WTC11 (cell line): ENCODE measurements at regions not wholly inside any gene's neighbourhood (a gene's known extent, or its start where the extent isn't known, plus 50 kb on each side); places are given as distances from the start of the nearest gene placed in this dataset.

ENCODE experiments used
- ATAC-seq: fragments of 200-7000 bp; cut with Tn5 transposase; 2 replicates; pipeline ENCODE4 v1.10.0; 2021; ENCODE audit warnings: mild to moderate bottlenecking, moderate library complexity
- CTCF ChIA-PET: fragments of 300-600 bp; sonication (Branson Sonifier 250); formaldehyde crosslinking; loops from one replicate; lab custom pipeline; 2021; ENCODE audit warnings: antibody characterized with exemption; lab: Charles Lee
- POLR2A ChIA-PET: fragments of 350-600 bp; sonication (Branson Sonifier 250); formaldehyde crosslinking; loops from one replicate; lab custom pipeline; 2021; ENCODE audit warnings: antibody characterized with exemption; lab: Charles Lee
- DNase-seq: peaks from one replicate; pipeline ENCODE4 v3.0.0; 2021; ENCODE audit warnings: low spot score
- H3K27ac Mint-ChIP-seq: 2 replicates; pipeline ENCODE4 v1.8.0; 2021; ENCODE audit warnings: mixed read lengths
- H3K27me3 Mint-ChIP-seq: 2 replicates; pipeline ENCODE4 v1.8.0; 2021; ENCODE audit warnings: low read depth, mild to moderate bottlenecking, moderate library complexity, mixed read lengths
- H3K36me3 Mint-ChIP-seq: 2 replicates; pipeline ENCODE4 v1.8.0; 2021; ENCODE audit warnings: mixed read lengths
- H3K4me1 Mint-ChIP-seq: 2 replicates; pipeline ENCODE4 v1.8.0; 2022; ENCODE audit warnings: mixed read lengths
- H3K4me3 Mint-ChIP-seq: 2 replicates; pipeline ENCODE4 v1.8.0; 2021; ENCODE audit warnings: mild to moderate bottlenecking, moderate library complexity, mixed read lengths
- H3K9me3 Mint-ChIP-seq: 2 replicates; pipeline ENCODE4 v1.8.0; 2021; ENCODE audit warnings: mixed read lengths
- ATF1 ChIP-seq: sonication (generic); formaldehyde crosslinking; IDR thresholded peaks from 2 replicates; pipeline ENCODE4 v1.8.1; 2023; ENCODE audit warnings: mild to moderate bottlenecking, moderate library complexity, missing genetic modification reagents
- CDX4 ChIP-seq: fragments of 250-450 bp; sonication (Bioruptor Pico); IDR thresholded peaks from 2 replicates; pipeline ENCODE4 v1.9.0; 2021; ENCODE audit warnings: moderate library complexity, mild to moderate bottlenecking, inconsistent platforms, borderline replicate concordance
- E2F5 ChIP-seq: sonication (generic); formaldehyde crosslinking; IDR thresholded peaks from 2 replicates; pipeline ENCODE4 v1.8.1; 2022; ENCODE audit warnings: mild to moderate bottlenecking, moderate library complexity, missing genetic modification reagents
- ESRRA ChIP-seq: sonication (generic); formaldehyde crosslinking; IDR thresholded peaks from 2 replicates; pipeline ENCODE4 v1.8.1; 2022; ENCODE audit warnings: mild to moderate bottlenecking, missing genetic modification reagents, borderline replicate concordance
- FOXK1 ChIP-seq: sonication (generic); formaldehyde crosslinking; IDR thresholded peaks from 2 replicates; pipeline ENCODE4 v1.8.0; 2022; ENCODE audit warnings: mild to moderate bottlenecking, moderate library complexity, missing genetic modification reagents
- GABPB1 ChIP-seq: sonication (generic); formaldehyde crosslinking; IDR thresholded peaks from 2 replicates; pipeline ENCODE4 v1.8.1; 2023; ENCODE audit warnings: mild to moderate bottlenecking, missing genetic modification reagents
- HMGA2 ChIP-seq: fragments of 250-450 bp; sonication (Bioruptor Pico); IDR thresholded peaks from 2 replicates; pipeline ENCODE4 v1.4.0; 2021; ENCODE audit warnings: mild to moderate bottlenecking, moderate library complexity
- IRF1 ChIP-seq: sonication (generic); formaldehyde crosslinking; IDR thresholded peaks from 2 replicates; pipeline ENCODE4 v1.8.0; 2023; ENCODE audit warnings: missing genetic modification reagents
- KAT7 ChIP-seq: sonication (generic); formaldehyde crosslinking; IDR thresholded peaks from 2 replicates; pipeline ENCODE4 v1.8.1; 2023; ENCODE audit warnings: missing genetic modification reagents, mild to moderate bottlenecking, borderline replicate concordance
- NFYB ChIP-seq: sonication (generic); formaldehyde crosslinking; conservative IDR thresholded peaks from 2 replicates; pipeline ENCODE4 v1.8.0; 2022; ENCODE audit warnings: low read depth, missing genetic modification reagents
- NR3C1 ChIP-seq: sonication (generic); formaldehyde crosslinking; conservative IDR thresholded peaks from 2 replicates; pipeline ENCODE4 v1.8.1; 2023; ENCODE audit warnings: low read depth, mild to moderate bottlenecking, missing genetic modification reagents
- OVOL2 ChIP-seq: fragments of 250-450 bp; sonication (Bioruptor Pico); IDR thresholded peaks from 2 replicates; pipeline ENCODE4 v1.9.0; 2021; ENCODE audit warnings: mild to moderate bottlenecking, borderline replicate concordance
- TEAD4 ChIP-seq: sonication (generic); formaldehyde crosslinking; IDR thresholded peaks from 2 replicates; pipeline ENCODE4 v1.8.0; 2022; ENCODE audit warnings: mild to moderate bottlenecking, missing genetic modification reagents
- TP53 ChIP-seq: sonication (generic); formaldehyde crosslinking; IDR thresholded peaks from 2 replicates; pipeline ENCODE4 v1.8.1; 2023; ENCODE audit warnings: mild to moderate bottlenecking, missing genetic modification reagents
- USF2 ChIP-seq: sonication (generic); formaldehyde crosslinking; IDR thresholded peaks from 2 replicates; pipeline ENCODE4 v1.8.1; 2023; ENCODE audit warnings: mild to moderate bottlenecking, missing genetic modification reagents, moderate library complexity
- ZNF219 ChIP-seq: sonication (generic); formaldehyde crosslinking; IDR thresholded peaks from 2 replicates; pipeline ENCODE4 v1.8.0; 2023; ENCODE audit warnings: missing genetic modification reagents, mild to moderate bottlenecking, borderline replicate concordance
- ZNF281 ChIP-seq: sonication (generic); formaldehyde crosslinking; IDR thresholded peaks from 2 replicates; pipeline ENCODE4 v1.8.0; 2023; ENCODE audit warnings: mild to moderate bottlenecking, missing genetic modification reagents
- TF ChIP-seq, protein P1 (sequence below): sonication (generic); formaldehyde crosslinking; IDR thresholded peaks from 2 replicates; pipeline ENCODE4 v1.8.0; 2022; ENCODE audit warnings: mild to moderate bottlenecking, missing genetic modification reagents
- TF ChIP-seq, protein P2 (sequence below): sonication (generic); formaldehyde crosslinking; IDR thresholded peaks from 2 replicates; pipeline ENCODE4 v1.8.0; 2022; ENCODE audit warnings: mild to moderate bottlenecking, missing genetic modification reagents
- TF ChIP-seq, protein P3 (sequence below): sonication (generic); formaldehyde crosslinking; IDR thresholded peaks from 2 replicates; pipeline ENCODE4 v1.8.1; 2023; ENCODE audit warnings: mild to moderate bottlenecking, missing genetic modification reagents
- TF ChIP-seq, protein P4 (sequence below): sonication (generic); formaldehyde crosslinking; IDR thresholded peaks from 2 replicates; pipeline ENCODE4 v1.8.1; 2023; ENCODE audit warnings: mild to moderate bottlenecking, missing genetic modification reagents, moderate library complexity
- TF ChIP-seq, protein P5 (sequence below): fragments of 250-450 bp; sonication (Bioruptor Pico); IDR thresholded peaks from 2 replicates; pipeline ENCODE4 v2.1.2; 2022; ENCODE audit warnings: mild to moderate bottlenecking, moderate library complexity

- no peaks in the 10 kb centered on the region for H3K4me1 Mint-ChIP-seq
- TF ChIP-seq, protein P1, sequence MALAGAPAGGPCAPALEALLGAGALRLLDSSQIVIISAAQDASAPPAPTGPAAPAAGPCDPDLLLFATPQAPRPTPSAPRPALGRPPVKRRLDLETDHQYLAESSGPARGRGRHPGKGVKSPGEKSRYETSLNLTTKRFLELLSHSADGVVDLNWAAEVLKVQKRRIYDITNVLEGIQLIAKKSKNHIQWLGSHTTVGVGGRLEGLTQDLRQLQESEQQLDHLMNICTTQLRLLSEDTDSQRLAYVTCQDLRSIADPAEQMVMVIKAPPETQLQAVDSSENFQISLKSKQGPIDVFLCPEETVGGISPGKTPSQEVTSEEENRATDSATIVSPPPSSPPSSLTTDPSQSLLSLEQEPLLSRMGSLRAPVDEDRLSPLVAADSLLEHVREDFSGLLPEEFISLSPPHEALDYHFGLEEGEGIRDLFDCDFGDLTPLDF: no peak
- TF ChIP-seq, protein P2, sequence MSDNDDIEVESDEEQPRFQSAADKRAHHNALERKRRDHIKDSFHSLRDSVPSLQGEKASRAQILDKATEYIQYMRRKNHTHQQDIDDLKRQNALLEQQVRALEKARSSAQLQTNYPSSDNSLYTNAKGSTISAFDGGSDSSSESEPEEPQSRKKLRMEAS (CRISPR knock-in tag): no peak
- TF ChIP-seq USF2 (CRISPR knock-in tag) (no peak), IRF1 (CRISPR knock-in tag) (no peak), ZNF281 (CRISPR knock-in tag) (no peak), OVOL2 (CRISPR knock-in tag) (no peak), KAT7 (CRISPR knock-in tag) (no peak), GABPB1 (no peak), TEAD4 (CRISPR knock-in tag) (no peak), CDX4 (CRISPR knock-in tag) (no peak), E2F5 (CRISPR knock-in tag) (no peak)
- TF ChIP-seq, protein P3, sequence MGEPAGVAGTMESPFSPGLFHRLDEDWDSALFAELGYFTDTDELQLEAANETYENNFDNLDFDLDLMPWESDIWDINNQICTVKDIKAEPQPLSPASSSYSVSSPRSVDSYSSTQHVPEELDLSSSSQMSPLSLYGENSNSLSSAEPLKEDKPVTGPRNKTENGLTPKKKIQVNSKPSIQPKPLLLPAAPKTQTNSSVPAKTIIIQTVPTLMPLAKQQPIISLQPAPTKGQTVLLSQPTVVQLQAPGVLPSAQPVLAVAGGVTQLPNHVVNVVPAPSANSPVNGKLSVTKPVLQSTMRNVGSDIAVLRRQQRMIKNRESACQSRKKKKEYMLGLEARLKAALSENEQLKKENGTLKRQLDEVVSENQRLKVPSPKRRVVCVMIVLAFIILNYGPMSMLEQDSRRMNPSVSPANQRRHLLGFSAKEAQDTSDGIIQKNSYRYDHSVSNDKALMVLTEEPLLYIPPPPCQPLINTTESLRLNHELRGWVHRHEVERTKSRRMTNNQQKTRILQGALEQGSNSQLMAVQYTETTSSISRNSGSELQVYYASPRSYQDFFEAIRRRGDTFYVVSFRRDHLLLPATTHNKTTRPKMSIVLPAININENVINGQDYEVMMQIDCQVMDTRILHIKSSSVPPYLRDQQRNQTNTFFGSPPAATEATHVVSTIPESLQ: no peak
- TF ChIP-seq, protein P4, sequence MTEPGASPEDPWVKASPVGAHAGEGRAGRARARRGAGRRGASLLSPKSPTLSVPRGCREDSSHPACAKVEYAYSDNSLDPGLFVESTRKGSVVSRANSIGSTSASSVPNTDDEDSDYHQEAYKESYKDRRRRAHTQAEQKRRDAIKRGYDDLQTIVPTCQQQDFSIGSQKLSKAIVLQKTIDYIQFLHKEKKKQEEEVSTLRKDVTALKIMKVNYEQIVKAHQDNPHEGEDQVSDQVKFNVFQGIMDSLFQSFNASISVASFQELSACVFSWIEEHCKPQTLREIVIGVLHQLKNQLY (CRISPR knock-in tag): no peak
- TF ChIP-seq, all 79 proteins: peak for 0
- H3K27me3 Mint-ChIP-seq: no peaks in the 10 kb centered on the region; the same call in 1 of the 2 replicates
- no peaks in the 10 kb centered on the region for H3K36me3 Mint-ChIP-seq
- POLR2A ChIA-PET: no interaction called here
- H3K4me3 Mint-ChIP-seq: no peak overlapping the region
- no peak for DNase-seq
- no peak overlapping the region for H3K27ac Mint-ChIP-seq
- CTCF ChIA-PET: no interaction called here
- ATAC-seq: no peak
- no peaks in the 10 kb centered on the region for H3K9me3 Mint-ChIP-seq
Measured at GRCh38 chrX:46165866-46166265, 379.4 kb downstream of the ZNF674 start.

DNA sequence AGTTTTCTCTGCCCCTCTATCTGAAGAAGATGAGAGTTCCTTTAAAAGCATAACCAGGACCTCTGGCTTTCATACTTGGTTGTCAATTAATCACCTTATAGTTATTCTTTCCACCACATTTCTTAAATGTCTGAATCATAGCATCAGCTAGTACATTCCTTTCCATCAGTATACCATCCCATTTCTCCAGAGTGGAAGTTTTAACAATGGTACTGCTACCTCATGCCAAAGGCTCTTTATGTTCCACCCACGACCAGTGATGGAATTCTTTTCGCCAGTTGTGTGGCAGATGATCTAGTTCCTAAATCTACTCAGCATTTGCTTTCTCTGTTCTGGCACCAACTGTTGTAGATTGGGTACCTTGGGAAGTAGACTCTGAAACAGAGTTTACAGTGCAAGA is 379.8 kb downstream of the ZNF674 start:
- Mint-ChIP-seq H3K4me3 (no peak overlapping the region), H3K4me1 (no peaks in the 10 kb centered on the region), H3K9me3 (no peaks in the 10 kb centered on the region), H3K36me3 (no peaks in the 10 kb centered on the region), H3K27ac (no peak overlapping the region), H3K27me3 (no peaks in the 10 kb centered on the region; the same call in 1 of the 2 replicates)
- DNase-seq (no peak), ATAC-seq (no peak)
- ChIA-PET POLR2A (no interaction called here), CTCF (no interaction called here)
- TF ChIP-seq NR3C1 (CRISPR knock-in tag) (no peak), TP53 (no peak), ESRRA (CRISPR knock-in tag) (no peak), TEAD4 (CRISPR knock-in tag) (no peak), HMGA2 (CRISPR knock-in tag) (no peak), FOXK1 (CRISPR knock-in tag) (no peak), ZNF219 (CRISPR knock-in tag) (no peak), CDX4 (CRISPR knock-in tag) (no peak), NFYB (no peak), ATF1 (CRISPR knock-in tag) (no peak)
- TF ChIP-seq, protein P5, sequence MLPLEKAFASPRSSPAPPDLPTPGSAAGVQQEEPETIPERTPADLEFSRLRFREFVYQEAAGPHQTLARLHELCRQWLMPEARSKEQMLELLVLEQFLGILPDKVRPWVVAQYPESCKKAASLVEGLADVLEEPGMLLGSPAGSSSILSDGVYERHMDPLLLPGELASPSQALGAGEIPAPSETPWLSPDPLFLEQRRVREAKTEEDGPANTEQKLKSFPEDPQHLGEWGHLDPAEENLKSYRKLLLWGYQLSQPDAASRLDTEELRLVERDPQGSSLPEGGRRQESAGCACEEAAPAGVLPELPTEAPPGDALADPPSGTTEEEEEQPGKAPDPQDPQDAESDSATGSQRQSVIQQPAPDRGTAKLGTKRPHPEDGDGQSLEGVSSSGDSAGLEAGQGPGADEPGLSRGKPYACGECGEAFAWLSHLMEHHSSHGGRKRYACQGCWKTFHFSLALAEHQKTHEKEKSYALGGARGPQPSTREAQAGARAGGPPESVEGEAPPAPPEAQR (CRISPR knock-in tag): no peak
